Muscle layer of duodenum (tissue), 2 donors: ENCODE measurements at regions not wholly inside any gene's neighbourhood (a gene's known extent, or its start where the extent isn't known, plus 50 kb on each side); places are given as distances from the start of the nearest gene placed in this dataset.
"Not testable (repeated sequence)": the region's sequence is repeated elsewhere in the genome, so short reads cannot be mapped to it uniquely, and the experiment has no call there.

Experiments
- H3K27ac ChIP-seq: one replicate; pipeline ENCODE4 v1.7.0; 2013; ENCODE audit warnings: mild to moderate bottlenecking, low read length
- H3K27me3 ChIP-seq: one replicate; pipeline ENCODE4 v1.7.0; 2013; ENCODE audit warnings: low read depth, mild to moderate bottlenecking, control low read depth, low read length
- H3K36me3 ChIP-seq, 2 donors: one replicate each; pipeline ENCODE4 v1.7.0; 2013; ENCODE audit warnings: low read length in 2 of 2, control low read depth in 1 of 2, mild to moderate bottlenecking in 1 of 2; ENCODE audit not compliant: insufficient read depth in 2 of 2, control insufficient read depth in 1 of 2
- H3K4me1 ChIP-seq, 2 donors: one replicate each; pipeline ENCODE4 v1.7.0; 2013; ENCODE audit warnings: low read length in 2 of 2, mild to moderate bottlenecking in 2 of 2, control low read depth in 1 of 2, moderate library complexity in 1 of 2; ENCODE audit not compliant: insufficient read depth in 2 of 2, control insufficient read depth in 1 of 2
- H3K4me3 ChIP-seq, 2 donors: one replicate each; pipeline ENCODE4 v1.7.0; 2013; ENCODE audit warnings: low read length in 2 of 2, low read depth in 1 of 2, mild to moderate bottlenecking in 1 of 2
- H3K9me3 ChIP-seq, 2 donors: one replicate each; pipeline ENCODE4 v1.7.0; 2013; ENCODE audit warnings: low read length in 2 of 2, control low read depth in 1 of 2, mild to moderate bottlenecking in 1 of 2; ENCODE audit not compliant: control insufficient read depth in 1 of 2
- donor health status: healthy.

- Histone ChIP-seq H3K36me3 (no peaks in the 10 kb centered on the region), H3K4me3 (no peak overlapping the region), H3K9me3 (no peaks in the 10 kb centered on the region), H3K4me1 (no peaks in the 10 kb centered on the region), H3K27me3 (no peaks in the 10 kb centered on the region), H3K27ac (no peak overlapping the region)
Measured at GRCh38 chr1:169044296-169044695, 62.2 kb upstream of the ATP1B1 start.

GRCh38 chr1:169044971-169045370 lies 61.5 kb upstream of the ATP1B1 start:
- H3K36me3 ChIP-seq, result no peaks in the 10 kb centered on the region
- H3K4me1 ChIP-seq, result no peaks in the 10 kb centered on the region
- no peak overlapping the region for H3K4me3 ChIP-seq
- no peaks in the 10 kb centered on the region for H3K27me3 ChIP-seq
- no peak overlapping the region for H3K27ac ChIP-seq
- no peaks in the 10 kb centered on the region for H3K9me3 ChIP-seq

- no peaks in the 10 kb centered on the region for H3K27me3 ChIP-seq
- no peaks in the 10 kb centered on the region for H3K9me3 ChIP-seq
- H3K4me3 ChIP-seq, result no peak overlapping the region
- no peak overlapping the region for H3K27ac ChIP-seq
- H3K4me1 ChIP-seq, result no peaks in the 10 kb centered on the region
- no peaks in the 10 kb centered on the region for H3K36me3 ChIP-seq
Measured at GRCh38 chr1:169046671-169047070, 59.8 kb upstream of the ATP1B1 start.

- Histone ChIP-seq H3K27ac (no peak overlapping the region), H3K4me3 (no peak overlapping the region), H3K4me1 (no peaks in the 10 kb centered on the region), H3K27me3 (no peaks in the 10 kb centered on the region), H3K9me3 (no peaks in the 10 kb centered on the region), H3K36me3 (no peaks in the 10 kb centered on the region)
Measured at GRCh38 chr1:169047074-169047473, 59.4 kb upstream of the ATP1B1 start.

DNA sequence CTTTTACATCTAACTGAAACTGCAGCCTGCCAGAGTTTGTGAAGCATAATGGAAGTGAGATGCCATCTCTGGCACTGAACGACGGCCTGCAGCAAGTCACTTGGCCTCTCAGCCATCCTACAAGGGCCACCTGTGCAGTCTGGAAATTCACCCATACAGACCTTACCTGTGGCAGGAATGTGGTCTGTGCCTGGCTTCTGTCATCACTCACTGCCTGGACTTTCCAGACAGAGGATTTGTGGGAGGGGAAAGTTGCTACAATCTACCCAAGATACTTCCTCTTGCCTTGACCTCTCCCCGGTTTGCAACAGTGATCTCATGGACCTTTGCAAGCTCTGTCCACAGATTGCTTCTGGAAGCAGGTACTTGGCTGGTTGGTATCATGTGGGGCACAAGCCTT lies 58.4 kb upstream of the ATP1B1 start:
- no peak overlapping the region for H3K4me3 ChIP-seq
- no peaks in the 10 kb centered on the region for H3K36me3 ChIP-seq
- no peaks in the 10 kb centered on the region for H3K4me1 ChIP-seq
- no peaks in the 10 kb centered on the region for H3K27me3 ChIP-seq
- no peak overlapping the region for H3K27ac ChIP-seq
- no peaks in the 10 kb centered on the region for H3K9me3 ChIP-seq

GRCh38 chr1:169049258-169049938 lies 57.1 kb upstream of the ATP1B1 start:
- Histone ChIP-seq H3K4me1 (no peaks in the 10 kb centered on the region), H3K27me3 (no peaks in the 10 kb centered on the region), H3K36me3 (no peaks in the 10 kb centered on the region), H3K4me3 (no peak overlapping the region), H3K27ac (no peak overlapping the region), H3K9me3 (no peaks in the 10 kb centered on the region)

- Histone ChIP-seq H3K36me3 (no peaks in the 10 kb centered on the region), H3K27me3 (no peaks in the 10 kb centered on the region), H3K4me1 (no peaks in the 10 kb centered on the region), H3K4me3 (no peak overlapping the region), H3K9me3 (no peaks in the 10 kb centered on the region), H3K27ac (no peak overlapping the region)
Measured at GRCh38 chr1:169051171-169051570, 55.3 kb upstream of the ATP1B1 start.

DNA sequence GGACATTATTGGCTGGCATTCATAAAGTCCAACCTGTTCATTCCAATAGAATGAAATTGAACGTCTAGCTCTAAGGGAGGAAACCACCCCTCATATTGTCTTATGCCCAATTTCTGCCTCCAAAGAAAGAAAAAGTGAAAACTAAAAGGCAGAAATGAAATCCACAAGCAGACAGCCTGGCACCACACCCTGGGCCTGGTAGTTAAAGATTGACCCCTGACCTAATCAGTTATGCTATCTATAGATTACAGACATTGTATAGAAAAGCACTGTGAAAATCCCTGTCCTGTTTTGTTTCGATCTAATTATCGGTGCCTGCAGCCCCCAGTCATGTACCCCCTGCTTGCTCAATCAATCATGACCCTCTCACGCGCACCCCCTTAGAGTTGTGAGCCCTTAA lies 54.3 kb upstream of the ATP1B1 start:
- not testable (repeated sequence) for H3K9me3 ChIP-seq, H3K4me3 ChIP-seq, H3K36me3 ChIP-seq, H3K27ac ChIP-seq, H3K27me3 ChIP-seq, H3K4me1 ChIP-seq

DNA sequence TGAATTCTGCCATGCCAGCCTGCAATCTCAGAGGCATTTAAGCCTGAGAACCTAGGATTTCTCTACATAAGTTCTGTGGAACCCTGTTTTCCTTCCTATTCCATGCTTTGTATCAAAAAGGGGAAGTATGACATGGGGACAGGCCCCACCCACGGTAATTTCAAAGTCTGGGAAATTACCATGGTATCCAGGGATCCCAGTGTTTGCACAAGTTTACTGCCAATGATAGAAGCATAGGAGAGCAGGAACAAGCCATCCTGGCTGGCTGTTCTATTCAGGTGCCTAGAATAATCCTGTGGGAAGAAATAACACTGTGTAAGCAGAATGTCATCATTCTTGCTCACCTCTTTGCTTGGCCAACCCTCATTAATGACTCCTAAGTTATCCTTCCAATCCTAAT lies 53.8 kb upstream of the ATP1B1 start:
- Histone ChIP-seq H3K27ac (no peak overlapping the region), H3K36me3 (no peaks in the 10 kb centered on the region), H3K4me1 (no peaks in the 10 kb centered on the region), H3K4me3 (no peak overlapping the region), H3K27me3 (no peaks in the 10 kb centered on the region), H3K9me3 (no peaks in the 10 kb centered on the region)

DNA sequence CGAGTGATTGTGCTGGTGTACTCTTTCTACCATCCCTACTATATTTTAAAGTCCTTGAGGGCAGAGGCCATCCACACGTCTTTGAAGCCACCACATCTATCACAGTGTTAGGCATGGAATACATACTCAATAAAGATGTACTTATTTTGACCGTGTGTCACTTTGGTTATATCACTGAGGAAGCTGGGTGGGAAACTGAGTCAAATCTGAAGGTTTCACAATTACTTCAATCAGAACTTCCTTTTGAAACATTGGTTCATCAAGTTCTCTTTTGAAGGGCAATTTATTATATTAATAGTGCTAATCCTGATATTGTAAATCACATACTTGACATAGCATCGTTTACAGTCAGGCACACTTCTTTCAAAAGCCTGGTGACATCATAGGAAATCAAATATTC lies 53.3 kb upstream of the ATP1B1 start:
- no peak overlapping the region for H3K4me3 ChIP-seq
- H3K27ac ChIP-seq, result no peak overlapping the region
- H3K36me3 ChIP-seq, result no peaks in the 10 kb centered on the region
- H3K9me3 ChIP-seq, result no peaks in the 10 kb centered on the region
- no peaks in the 10 kb centered on the region for H3K4me1 ChIP-seq
- H3K27me3 ChIP-seq, result no peaks in the 10 kb centered on the region
